H9 (cell line): ENCODE measurements at regions not wholly inside any gene's neighbourhood (a gene's known extent, or its start where the extent isn't known, plus 50 kb on each side); places are given as distances from the start of the nearest gene placed in this dataset.
A peak's percentile ranks its signal among the peaks of the same experiment; 100 is the strongest.

Source experiments
- DNase-seq: peaks from one replicate; pipeline ENCODE4 v3.0.0-alpha.2; 2017
- H2AFZ ChIP-seq: one replicate; pipeline ENCODE4 v1.6.1; 2013; ENCODE audit warnings: mild to moderate bottlenecking, low read length, control low read depth, moderate library complexity
- H2AK5ac ChIP-seq: 2 replicates; pipeline ENCODE4 v1.6.1; 2013; ENCODE audit warnings: low read length, control low read depth, mixed read lengths; ENCODE audit not compliant: insufficient read length
- H2BK120ac ChIP-seq: one replicate; pipeline ENCODE4 v1.6.1; 2013; ENCODE audit warnings: low read depth, mild to moderate bottlenecking, low read length, control low read depth, inconsistent platforms; ENCODE audit not compliant: poor library complexity, severe bottlenecking
- H2BK12ac ChIP-seq: 2 replicates; pipeline ENCODE4 v1.6.1; 2013; ENCODE audit warnings: low read length, control low read depth, mixed read lengths, low read depth; ENCODE audit not compliant: insufficient read length
- H2BK15ac ChIP-seq: 2 replicates; pipeline ENCODE4 v1.6.1; 2013; ENCODE audit warnings: low read depth, low read length, control low read depth
- H2BK20ac ChIP-seq: one replicate; pipeline ENCODE4 v1.6.1; 2013; ENCODE audit warnings: low read depth, mild to moderate bottlenecking, low read length, control low read depth, inconsistent platforms; ENCODE audit not compliant: poor library complexity, severe bottlenecking
- H2BK5ac ChIP-seq: 2 replicates; pipeline ENCODE4 v1.6.1; 2013; ENCODE audit warnings: low read length, control low read depth, mixed read lengths; ENCODE audit not compliant: insufficient read length
- H3K14ac ChIP-seq: 2 replicates; pipeline ENCODE4 v1.6.1; 2013; ENCODE audit warnings: low read length, control low read depth; ENCODE audit not compliant: insufficient read depth
- H3K18ac ChIP-seq: 2 replicates; pipeline ENCODE4 v1.6.1; 2013; ENCODE audit warnings: low read depth, mild to moderate bottlenecking, mixed read lengths, low read length, control low read depth; ENCODE audit not compliant: insufficient read length
- H3K23ac ChIP-seq: 2 replicates; pipeline ENCODE4 v1.6.1; 2013; ENCODE audit warnings: low read length, control low read depth, mixed read lengths, low read depth; ENCODE audit not compliant: insufficient read length
- H3K23me2 ChIP-seq: 2 replicates; pipeline ENCODE4 v1.6.1; 2013; ENCODE audit warnings: low read depth, mild to moderate bottlenecking, mixed read lengths, low read length, control low read depth; ENCODE audit not compliant: insufficient read length, poor library complexity, severe bottlenecking
- H3K27ac ChIP-seq: 2 replicates; pipeline ENCODE4 v1.5.1; 2013; ENCODE audit warnings: low read length, control low read depth, mixed read lengths, low read depth; ENCODE audit not compliant: insufficient read length
- H3K27me3 ChIP-seq: 2 replicates; pipeline ENCODE4 v1.6.1; 2013; ENCODE audit warnings: low read length, control low read depth, inconsistent platforms; ENCODE audit not compliant: insufficient read depth
- H3K4ac ChIP-seq: 2 replicates; pipeline ENCODE4 v1.6.1; 2013; ENCODE audit warnings: low read depth, mild to moderate bottlenecking, control low read depth, inconsistent platforms, low read length, moderate library complexity
- H3K4me1 ChIP-seq: 2 replicates; pipeline ENCODE4 v1.6.1; 2013; ENCODE audit warnings: low read length, control low read depth, inconsistent platforms; ENCODE audit not compliant: insufficient read depth
- H3K4me2 ChIP-seq: 2 replicates; pipeline ENCODE4 v1.6.1; 2013; ENCODE audit warnings: low read length, control low read depth, mixed read lengths; ENCODE audit not compliant: insufficient read length, insufficient read depth
- H3K56ac ChIP-seq: 2 replicates; pipeline ENCODE4 v1.6.1; 2013; ENCODE audit warnings: low read depth, mild to moderate bottlenecking, mixed read lengths, low read length, control low read depth; ENCODE audit not compliant: insufficient read length
- H3K79me1 ChIP-seq: 2 replicates; pipeline ENCODE4 v1.6.1; 2013; ENCODE audit warnings: low read depth, mild to moderate bottlenecking, moderate library complexity, low read length, control low read depth, inconsistent platforms; ENCODE audit not compliant: insufficient read depth, poor library complexity, severe bottlenecking
- H3K79me2 ChIP-seq: 2 replicates; pipeline ENCODE4 v1.6.1; 2013; ENCODE audit warnings: low read length, control low read depth, inconsistent platforms; ENCODE audit not compliant: insufficient read depth
- H3K9ac ChIP-seq: 2 replicates; pipeline ENCODE4 v1.6.1; 2013; ENCODE audit warnings: low read length, control low read depth, mixed read lengths; ENCODE audit not compliant: insufficient read length; ENCODE audit errors: extremely low read depth
- H3K9me3 ChIP-seq: one replicate; pipeline ENCODE4 v1.6.1; 2013; ENCODE audit warnings: low read depth, low read length, inconsistent platforms; ENCODE audit not compliant: control insufficient read depth
- H3T11ph ChIP-seq: one replicate; pipeline ENCODE4 v1.6.1; 2013; ENCODE audit warnings: mild to moderate bottlenecking, low read length, control low read depth, inconsistent platforms
- H4K20me1 ChIP-seq: one replicate; pipeline ENCODE4 v1.6.1; 2013; ENCODE audit not compliant: control insufficient read depth, insufficient read length, insufficient read depth
- H4K5ac ChIP-seq: 2 replicates; pipeline ENCODE4 v1.6.1; 2013; ENCODE audit warnings: low read depth, mild to moderate bottlenecking, mixed read lengths, low read length, control low read depth; ENCODE audit not compliant: insufficient read length
- H4K8ac ChIP-seq: replicated peaks from 2 replicates; pipeline ENCODE4 v1.6.1; 2013; ENCODE audit warnings: low read length, control low read depth, mixed read lengths, low read depth; ENCODE audit not compliant: insufficient read length
- H4K91ac ChIP-seq: 2 replicates; pipeline ENCODE4 v1.6.1; 2013; ENCODE audit warnings: low read depth, mild to moderate bottlenecking, moderate library complexity, mixed read lengths, low read length, control low read depth; ENCODE audit not compliant: insufficient read length
- H3K27ac Mint-ChIP-seq, 3 experiments: 2 replicates in 2 of 3; 3 replicates in 1 of 3; pipeline ENCODE4 v1.8.0; 2020 to 2021; ENCODE audit warnings: mixed read lengths in 3 of 3, mild to moderate bottlenecking in 1 of 3, moderate library complexity in 1 of 3
- H3K27me3 Mint-ChIP-seq: 2 replicates; pipeline ENCODE4 v1.8.0; 2021; ENCODE audit warnings: low read depth, mild to moderate bottlenecking, moderate library complexity, mixed read lengths
- H3K36me3 Mint-ChIP-seq, 3 experiments: 2 replicates in 2 of 3; 3 replicates in 1 of 3; pipeline ENCODE4 v1.8.0; 2020 to 2021; ENCODE audit warnings: low read depth in 3 of 3, mixed read lengths in 3 of 3; ENCODE audit not compliant: insufficient read depth in 1 of 3
- H3K4me1 Mint-ChIP-seq, 2 experiments: 2 replicates each; pipeline ENCODE4 v1.8.0; 2020; ENCODE audit warnings: mixed read lengths in 2 of 2
- H3K4me3 Mint-ChIP-seq, 2 experiments: 2 replicates in 1 of 2; 3 replicates in 1 of 2; pipeline ENCODE4 v1.8.0; 2020 to 2021; ENCODE audit warnings: mild to moderate bottlenecking in 2 of 2, mixed read lengths in 2 of 2, moderate library complexity in 1 of 2
- H3K9me3 Mint-ChIP-seq, 2 experiments: 2 replicates in 1 of 2; 3 replicates in 1 of 2; pipeline ENCODE4 v1.8.0; 2020; ENCODE audit warnings: mild to moderate bottlenecking in 2 of 2, mixed read lengths in 2 of 2, moderate library complexity in 1 of 2
- WGBS: extraction: QIAGEN DNeasy Blood & Tissue Kit; methylation state at CpG from one replicate; pipeline ENCODE4 v1.1.7; 2013; ENCODE audit warnings: missing lambda C conversion rate, low lambda C conversion rate, mixed read lengths; ENCODE audit not compliant: insufficient read length; ENCODE audit errors: extremely low coverage; 5-methylcytosine and 5-hydroxymethylcytosine counted together
- TF ChIP-seq, protein P1 (sequence below): fragments of 200-600 bp; sonication (generic); conservative IDR thresholded peaks from 3 replicates; pipeline ENCODE4 v1.8.0; 2021; ENCODE audit warnings: antibody characterized with exemption, mild to moderate bottlenecking

DNA sequence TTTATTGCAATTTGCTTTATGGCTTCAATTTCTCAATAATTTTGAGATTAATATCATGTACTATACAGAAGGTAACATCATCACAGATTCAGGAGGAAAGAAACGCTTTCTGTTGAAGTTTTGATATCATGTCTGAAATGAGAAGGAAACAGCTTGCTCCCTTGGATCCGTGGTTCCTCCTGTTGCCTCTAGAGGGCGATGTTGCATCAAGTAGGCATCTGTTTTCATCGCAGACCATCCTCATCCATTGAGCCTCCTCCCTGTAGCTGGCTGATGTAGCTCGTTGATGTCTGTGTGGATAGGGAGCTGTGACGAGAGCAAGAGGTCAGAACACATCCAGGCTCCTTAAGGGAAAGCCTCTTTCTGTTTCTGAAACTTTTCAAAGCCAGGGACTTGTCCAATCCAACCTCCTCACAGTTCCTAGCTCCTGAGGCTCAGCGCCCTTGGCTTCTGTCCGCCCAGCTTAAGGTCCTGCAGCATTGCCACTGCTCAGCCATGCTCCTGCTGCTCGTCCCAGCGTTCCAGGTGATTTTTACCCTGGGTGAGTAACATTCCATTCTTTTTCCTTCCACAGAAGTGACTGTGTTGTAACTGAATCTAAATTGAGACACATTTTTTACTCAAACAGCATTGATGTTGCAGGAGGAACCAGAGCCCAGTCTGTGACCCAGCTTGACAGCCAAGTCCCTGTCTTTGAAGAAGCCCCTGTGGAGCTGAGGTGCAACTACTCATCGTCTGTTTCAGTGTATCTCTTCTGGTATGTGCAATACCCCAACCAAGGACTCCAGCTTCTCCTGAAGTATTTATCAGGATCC lies 304.8 kb upstream of the OR4E1 start:
- H3K79me1 ChIP-seq: no peaks in the 10 kb centered on the region
- no peaks in the 10 kb centered on the region for H4K20me1 ChIP-seq
- H3K23ac ChIP-seq: no peak overlapping the region
- no peak overlapping the region for H3K56ac ChIP-seq
- H2BK120ac ChIP-seq: no peak overlapping the region
- H3K79me2 ChIP-seq: no peaks in the 10 kb centered on the region
- H3K18ac ChIP-seq: no peak overlapping the region
- H3K14ac ChIP-seq: no peak overlapping the region
- peak overlapping the region; percentile 91 for H2AFZ ChIP-seq
- no peak overlapping the region for H3K4ac ChIP-seq
- no peak overlapping the region for H4K5ac ChIP-seq
- H3K4me3 Mint-ChIP-seq: no peak overlapping the region
- H3K4me1 ChIP-seq: no peaks in the 10 kb centered on the region
- no peaks in the 10 kb centered on the region for H3K23me2 ChIP-seq
- H3K4me1 Mint-ChIP-seq: no peaks in the 10 kb centered on the region; a peak in 1 of 4 replicates
- no peak overlapping the region for H3K4me2 ChIP-seq
- H3K9ac ChIP-seq: no peak overlapping the region
- no peak overlapping the region for H3K27ac Mint-ChIP-seq
- no peak overlapping the region for H2BK15ac ChIP-seq
- no peak overlapping the region for H2BK20ac ChIP-seq
- H3K27me3 ChIP-seq: no peaks in the 10 kb centered on the region
- H3K36me3 Mint-ChIP-seq: no peaks in the 10 kb centered on the region
- no peak overlapping the region for H2AK5ac ChIP-seq
- H3T11ph ChIP-seq: no peak overlapping the region
- H3K9me3 ChIP-seq: no peaks in the 10 kb centered on the region
- TF ChIP-seq, protein P1, sequence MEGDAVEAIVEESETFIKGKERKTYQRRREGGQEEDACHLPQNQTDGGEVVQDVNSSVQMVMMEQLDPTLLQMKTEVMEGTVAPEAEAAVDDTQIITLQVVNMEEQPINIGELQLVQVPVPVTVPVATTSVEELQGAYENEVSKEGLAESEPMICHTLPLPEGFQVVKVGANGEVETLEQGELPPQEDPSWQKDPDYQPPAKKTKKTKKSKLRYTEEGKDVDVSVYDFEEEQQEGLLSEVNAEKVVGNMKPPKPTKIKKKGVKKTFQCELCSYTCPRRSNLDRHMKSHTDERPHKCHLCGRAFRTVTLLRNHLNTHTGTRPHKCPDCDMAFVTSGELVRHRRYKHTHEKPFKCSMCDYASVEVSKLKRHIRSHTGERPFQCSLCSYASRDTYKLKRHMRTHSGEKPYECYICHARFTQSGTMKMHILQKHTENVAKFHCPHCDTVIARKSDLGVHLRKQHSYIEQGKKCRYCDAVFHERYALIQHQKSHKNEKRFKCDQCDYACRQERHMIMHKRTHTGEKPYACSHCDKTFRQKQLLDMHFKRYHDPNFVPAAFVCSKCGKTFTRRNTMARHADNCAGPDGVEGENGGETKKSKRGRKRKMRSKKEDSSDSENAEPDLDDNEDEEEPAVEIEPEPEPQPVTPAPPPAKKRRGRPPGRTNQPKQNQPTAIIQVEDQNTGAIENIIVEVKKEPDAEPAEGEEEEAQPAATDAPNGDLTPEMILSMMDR: peak; percentile 92
- no peak overlapping the region for H3K27ac ChIP-seq
- H3K9me3 Mint-ChIP-seq: no peaks in the 10 kb centered on the region
- no peak overlapping the region for H2BK5ac ChIP-seq
- no peak overlapping the region for H2BK12ac ChIP-seq
- no peak overlapping the region for H4K8ac ChIP-seq
- peak; percentile 75 for DNase-seq
- H3K27me3 Mint-ChIP-seq: peaks cover 25% of the 10 kb centered on the region
- H4K91ac ChIP-seq: no peak overlapping the region
- no CpG with 5 or more reads among the region's 11 CpGs for WGBS
